ENCODE measurements at regions not wholly inside any gene's neighbourhood (a gene's known extent, or its start where the extent isn't known, plus 50 kb on each side); places are given as distances from the start of the nearest gene placed in this dataset.

DNA sequence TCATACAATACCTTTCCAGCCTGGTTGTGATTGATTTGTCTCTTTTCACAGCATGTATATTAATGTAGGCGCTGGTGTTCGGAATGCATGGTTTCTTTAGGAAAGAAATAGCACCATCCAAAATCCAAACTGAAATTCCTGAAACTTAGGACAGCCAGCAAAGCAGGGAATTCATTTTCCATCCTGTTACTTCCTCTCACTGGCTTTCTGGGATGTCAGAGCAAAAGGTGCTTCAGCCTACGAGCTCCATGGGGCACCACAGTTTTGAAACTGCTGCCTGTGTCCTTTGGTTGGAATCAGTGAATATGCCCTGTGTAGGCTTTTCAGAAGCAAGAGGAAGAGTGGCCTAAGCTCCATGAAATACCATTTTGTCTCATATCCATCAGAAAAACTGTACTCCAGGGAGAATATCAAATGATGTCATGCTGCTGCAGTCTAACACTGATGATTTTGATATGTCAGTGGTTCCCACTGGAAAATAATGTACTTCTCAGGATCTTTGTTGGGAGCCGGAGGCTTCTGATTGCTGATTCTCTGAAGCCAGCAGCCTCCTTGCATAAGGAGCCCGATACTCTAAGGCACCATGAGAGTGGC lies 117.8 kb upstream of the SERP2 start:
- CTCF ChIA-PET = no interaction called here

DNA sequence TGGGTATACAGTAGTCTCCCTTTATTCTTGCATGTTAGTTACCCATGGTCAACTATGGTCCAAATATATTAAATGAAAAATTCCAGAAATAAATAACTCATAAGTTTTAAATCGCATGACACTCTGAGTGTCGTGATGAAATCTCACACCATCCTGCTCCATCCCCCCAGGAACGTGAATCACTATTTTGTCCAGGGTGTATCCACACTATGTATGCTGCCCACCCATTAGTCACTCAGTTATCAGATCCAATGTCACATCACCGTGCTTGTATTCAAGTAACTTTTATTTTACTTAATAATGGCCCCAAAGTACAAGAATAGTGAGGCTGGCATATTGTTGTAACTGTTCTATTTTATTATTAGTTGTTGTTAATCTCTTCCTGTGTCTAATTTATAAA lies 115.8 kb upstream of the SERP2 start:
- ChIA-PET POLR2A (no interaction called here), CTCF (no interaction called here)
- Histone ChIP-seq H3K27me3 (ENCODE audit: control insufficient read depth, insufficient read depth, low read length) (no peaks in the 10 kb centered on the region; the same call in 1 of the 2 replicates), H3K36me3 (ENCODE audit: control insufficient read depth, insufficient read depth, low read length) (no peaks in the 10 kb centered on the region), H3K4me3 (ENCODE audit: low read depth, low read length) (no peak overlapping the region)
- TF ChIP-seq, protein P1, sequence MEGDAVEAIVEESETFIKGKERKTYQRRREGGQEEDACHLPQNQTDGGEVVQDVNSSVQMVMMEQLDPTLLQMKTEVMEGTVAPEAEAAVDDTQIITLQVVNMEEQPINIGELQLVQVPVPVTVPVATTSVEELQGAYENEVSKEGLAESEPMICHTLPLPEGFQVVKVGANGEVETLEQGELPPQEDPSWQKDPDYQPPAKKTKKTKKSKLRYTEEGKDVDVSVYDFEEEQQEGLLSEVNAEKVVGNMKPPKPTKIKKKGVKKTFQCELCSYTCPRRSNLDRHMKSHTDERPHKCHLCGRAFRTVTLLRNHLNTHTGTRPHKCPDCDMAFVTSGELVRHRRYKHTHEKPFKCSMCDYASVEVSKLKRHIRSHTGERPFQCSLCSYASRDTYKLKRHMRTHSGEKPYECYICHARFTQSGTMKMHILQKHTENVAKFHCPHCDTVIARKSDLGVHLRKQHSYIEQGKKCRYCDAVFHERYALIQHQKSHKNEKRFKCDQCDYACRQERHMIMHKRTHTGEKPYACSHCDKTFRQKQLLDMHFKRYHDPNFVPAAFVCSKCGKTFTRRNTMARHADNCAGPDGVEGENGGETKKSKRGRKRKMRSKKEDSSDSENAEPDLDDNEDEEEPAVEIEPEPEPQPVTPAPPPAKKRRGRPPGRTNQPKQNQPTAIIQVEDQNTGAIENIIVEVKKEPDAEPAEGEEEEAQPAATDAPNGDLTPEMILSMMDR (IDR thresholded peaks at IDR 0.05; ENCODE audit: insufficient read depth, low read depth, low read length) = no peak
- no peak for DNase-seq (ENCODE audit: low read depth)

More for the DNA sequence above, 117.8 kb upstream of the SERP2 start:
- no peak for DNase-seq (ENCODE audit: low read depth)
- Histone ChIP-seq H3K36me3 (ENCODE audit: control insufficient read depth, insufficient read depth, low read length) (no peaks in the 10 kb centered on the region), H3K27me3 (ENCODE audit: control insufficient read depth, insufficient read depth, low read length) (no peaks in the 10 kb centered on the region), H3K4me3 (ENCODE audit: low read depth, low read length) (no peak overlapping the region)
- POLR2A ChIA-PET = no interaction called here
- TF ChIP-seq, protein P1 (IDR thresholded peaks at IDR 0.05; ENCODE audit: insufficient read depth, low read depth, low read length) = no peak

DNA sequence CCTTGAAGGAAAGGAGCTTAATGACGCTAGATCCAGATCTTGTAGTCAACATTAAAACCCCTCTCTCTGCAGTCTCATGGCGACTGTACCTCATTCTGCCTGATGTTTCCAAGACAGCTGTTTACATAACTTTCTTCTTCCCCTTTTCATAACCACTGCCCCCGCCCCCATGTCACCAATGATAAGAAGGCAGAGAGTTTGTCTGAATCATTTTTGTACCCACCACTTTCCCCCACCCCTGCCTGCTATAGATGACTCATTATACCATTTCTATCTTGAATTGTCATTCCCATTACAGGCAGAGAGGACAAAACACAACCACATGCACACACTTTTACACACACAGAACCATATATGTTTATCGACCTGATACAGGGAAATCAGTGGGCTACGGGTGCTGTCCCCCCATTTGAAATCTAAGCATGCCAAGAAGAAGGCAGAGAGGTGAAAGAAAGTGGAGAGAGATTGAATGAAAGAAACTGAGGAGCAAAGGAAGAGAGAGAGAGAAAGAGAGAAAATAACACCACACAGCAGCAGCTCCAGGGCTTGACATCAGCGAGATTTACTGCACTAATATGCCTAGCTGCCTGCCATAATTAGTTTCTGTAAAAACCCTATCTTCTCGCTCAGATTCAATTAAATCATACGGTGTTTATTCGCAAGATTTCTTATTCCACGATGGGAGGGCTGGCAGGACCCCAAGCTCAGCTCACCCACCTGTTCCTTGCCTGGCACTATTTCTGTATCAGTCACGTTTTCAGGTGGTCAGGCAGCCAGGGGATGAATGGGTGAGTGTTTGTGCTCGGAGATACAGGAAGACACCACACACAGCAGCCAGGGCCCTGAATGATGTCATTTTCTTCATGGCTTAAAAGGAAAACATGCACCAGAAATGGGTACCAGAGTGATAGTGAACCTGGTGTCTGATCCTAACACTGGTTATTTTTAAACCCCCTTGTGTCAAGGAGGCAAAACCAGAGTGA lies 114.3 kb upstream of the SERP2 start:
- Histone ChIP-seq H3K36me3 (ENCODE audit: control insufficient read depth, insufficient read depth, low read length) (no peaks in the 10 kb centered on the region), H3K4me3 (ENCODE audit: low read depth, low read length) (no peak overlapping the region), H3K27me3 (ENCODE audit: control insufficient read depth, insufficient read depth, low read length) (no peaks in the 10 kb centered on the region; the same call in 1 of the 2 replicates)
- POLR2A ChIA-PET = no interaction called here
- CTCF ChIA-PET = interaction anchor here (1.5 kb wide), 1 partner anchor 15 kb away, joined by 4 read pairs; no protein-coding TSS in a partner anchor
- TF ChIP-seq, protein P1 (IDR thresholded peaks at IDR 0.05; ENCODE audit: insufficient read depth, low read depth, low read length) = no peak
- DNase-seq (ENCODE audit: low read depth) = no peak

DNA sequence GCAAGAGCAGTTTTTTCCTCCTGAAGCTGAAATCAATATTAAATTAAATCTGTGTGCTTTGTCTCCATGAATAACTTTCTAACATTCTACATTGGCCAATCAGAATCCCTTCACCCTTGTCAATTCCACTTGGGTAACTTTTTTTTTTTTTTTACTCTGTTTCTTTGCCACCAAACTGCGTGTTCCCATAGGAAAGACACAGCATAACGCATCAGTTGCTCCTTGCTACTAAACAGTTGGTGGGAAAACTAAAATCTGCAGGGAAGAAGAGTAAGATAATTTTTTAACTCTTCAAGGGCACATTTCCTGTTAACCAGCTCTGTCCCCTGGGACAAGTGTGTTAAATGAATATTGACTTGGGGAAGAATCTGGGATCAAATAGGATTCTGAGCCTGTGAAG lies 113.3 kb upstream of the SERP2 start:
- Histone ChIP-seq H3K27me3 (ENCODE audit: control insufficient read depth, insufficient read depth, low read length) (no peaks in the 10 kb centered on the region; the same call in 1 of the 2 replicates), H3K36me3 (ENCODE audit: control insufficient read depth, insufficient read depth, low read length) (no peaks in the 10 kb centered on the region), H3K4me3 (ENCODE audit: low read depth, low read length) (no peak overlapping the region)
- CTCF ChIA-PET = interaction anchor here (1.4 to 1.5 kb wide), 2 partner anchors 10 to 14 kb away, joined by 3 to 4 read pairs; no protein-coding TSS in a partner anchor
- TF ChIP-seq, protein P1 (IDR thresholded peaks at IDR 0.05; ENCODE audit: insufficient read depth, low read depth, low read length) = no peak
- DNase-seq (ENCODE audit: low read depth) = no peak
- POLR2A ChIA-PET = no interaction called here

All from BJ (cell line).